ENCODE measurements at regions not wholly inside any gene's neighbourhood (a gene's known extent, or its start where the extent isn't known, plus 50 kb on each side); places are given as distances from the start of the nearest gene placed in this dataset.

DNA sequence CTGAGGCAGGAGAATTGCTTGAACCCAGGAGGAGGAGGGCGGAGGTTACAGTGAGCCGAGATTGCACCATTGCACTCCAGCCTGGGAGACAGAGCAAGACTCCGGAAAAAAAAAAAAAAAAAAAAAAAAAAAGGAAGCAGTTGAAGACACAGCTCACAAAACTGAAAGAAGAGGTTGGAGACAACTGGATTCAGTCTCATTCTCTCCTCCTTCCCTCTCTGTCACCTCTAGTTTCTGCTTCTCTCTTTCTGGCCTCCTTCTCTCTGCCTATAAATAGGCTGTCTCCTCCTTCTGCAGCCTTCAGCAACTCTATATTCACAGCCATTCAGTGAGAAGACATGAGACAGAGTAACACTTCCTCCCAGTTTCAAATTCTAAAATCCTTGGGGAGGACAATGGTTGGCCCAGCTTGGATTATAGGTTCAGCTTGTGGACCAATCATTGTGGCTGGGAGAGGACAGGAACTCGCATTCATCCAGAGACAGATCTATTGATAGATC lies 125.6 kb upstream of the HABP2 start:
- TF ChIP-seq POLR2AphosphoS5 (IDR thresholded peaks at IDR 0.05; ENCODE audit: low read depth, low read length), result no peak
- no peak for TF ChIP-seq TAF1 (IDR thresholded peaks at IDR 0.05; ENCODE audit: borderline replicate concordance, insufficient read depth, low read length)

All from PFSK-1 (cell line).